K562 (cell line): ENCODE measurements at regions not wholly inside any gene's neighbourhood (a gene's known extent, or its start where the extent isn't known, plus 50 kb on each side); places are given as distances from the start of the nearest gene placed in this dataset.

Source experiments
- ATAC-seq: fragments of 200-7000 bp; cut with Tn5 transposase; 3 replicates; pipeline ENCODE4 v1.9.1; 2020; ENCODE audit warnings: moderate library complexity
- BruUV-seq: library from RNA; stranded (reverse); fragments of 400-500 nt; replicated peaks from 2 replicates; lab custom pipeline; 2021; lab: Mats Ljungman, UMichigan
- CTCF ChIA-PET: fragments of 300-600 bp; formaldehyde crosslinking; extraction: SDS; loops from one replicate; lab custom pipeline; 2021; ENCODE audit warnings: low intra/inter-chr PET ratio; lab: Yijun Ruan, JAX
- POLR2A ChIA-PET: fragments of 300-600, 350-650 bp; sonication (Branson Sonifier 250); formaldehyde crosslinking; extraction: SDS; loops from one replicate; lab custom pipeline; 2021; ENCODE audit warnings: antibody characterized with exemption, inconsistent platforms; lab: Yijun Ruan, JAX
- DNase-seq, 4 experiments: peaks; one replicate each; pipeline versions ENCODE4 v3.0.0 to v3.0.0-alpha.2; 2011 to 2018; ENCODE audit warnings: low spot score in 3 of 4, mixed read lengths in 3 of 4; ENCODE audit errors: extremely low read depth in 1 of 4
- FAIRE-seq: peaks from 2 replicates; lab custom pipeline; 2011; peaks lifted over from hg19 to GRCh38; lab: Jason Lieb, UNC
- H2AFZ ChIP-seq: 2 replicates; pipeline ENCODE4 v1.6.0; 2011; ENCODE audit warnings: low read depth, low read length, control low read depth, inconsistent platforms
- H3K27ac ChIP-seq: fragments of 200-600 bp; 3 replicates; pipeline ENCODE4 v1.8.0; 2011; ENCODE audit warnings: low read depth, mild to moderate bottlenecking, control low read depth, inconsistent platforms, low read length, moderate library complexity, mixed read lengths; ENCODE audit errors: extremely low read depth
- H3K27me3 ChIP-seq, 2 experiments: fragments of 300-600 bp in 1 of 2; 2 replicates in 1 of 2; 3 replicates in 1 of 2; pipeline versions ENCODE4 v1.6.0 to v1.8.0; 2011; ENCODE audit warnings: inconsistent platforms in 2 of 2, low read length in 2 of 2, mild to moderate bottlenecking in 1 of 2, mixed read lengths in 1 of 2, moderate library complexity in 1 of 2; ENCODE audit not compliant: control insufficient read depth in 2 of 2, insufficient read depth in 2 of 2
- H3K36me3 ChIP-seq: fragments of 300-600 bp; 3 replicates; pipeline ENCODE4 v1.8.0; 2011; ENCODE audit warnings: mild to moderate bottlenecking, low read length, inconsistent platforms; ENCODE audit not compliant: control insufficient read depth, insufficient read depth
- H3K4me1 ChIP-seq, 2 experiments: fragments of 200-600 bp in 1 of 2; replicated peaks in 1 of 2; 2 replicates in 1 of 2; 3 replicates in 1 of 2; pipeline versions ENCODE4 v1.5.1 to v1.8.0; 2011; ENCODE audit warnings: inconsistent platforms in 2 of 2, low read length in 2 of 2, mild to moderate bottlenecking in 1 of 2, mixed read lengths in 1 of 2, moderate library complexity in 1 of 2; ENCODE audit not compliant: control insufficient read depth in 2 of 2, insufficient read depth in 2 of 2
- H3K4me2 ChIP-seq: 2 replicates; pipeline ENCODE4 v1.6.1; 2011; ENCODE audit warnings: low read length, control low read depth, inconsistent platforms, mixed read lengths; ENCODE audit not compliant: insufficient read depth
- H3K4me3 ChIP-seq: fragments of 200-600 bp; sonication (generic), shearing (Covaris generic); 2 replicates; pipeline ENCODE4 v1.5.1; 2016; ENCODE audit warnings: control low read depth, inconsistent platforms
- H3K79me2 ChIP-seq: fragments of 200-600 bp; 3 replicates; pipeline ENCODE4 v1.8.0; 2011; ENCODE audit warnings: low read length, inconsistent platforms; ENCODE audit not compliant: control insufficient read depth, insufficient read depth
- H3K9ac ChIP-seq, 2 experiments: 2 replicates each; pipeline versions ENCODE4 v1.6.0 to v1.6.1; 2011; ENCODE audit warnings: low read depth in 2 of 2, low read length in 2 of 2, control low read depth in 1 of 2, inconsistent platforms in 1 of 2, mild to moderate bottlenecking in 1 of 2, mixed read lengths in 1 of 2; ENCODE audit not compliant: insufficient read depth in 1 of 2
- H3K9me1 ChIP-seq: one replicate; pipeline ENCODE4 v1.6.0; 2011; ENCODE audit warnings: inconsistent platforms, mild to moderate bottlenecking, low read length, moderate library complexity; ENCODE audit not compliant: control insufficient read depth, insufficient read depth
- H3K9me3 ChIP-seq: replicated peaks from 2 replicates; pipeline ENCODE4 v1.5.1; 2011; ENCODE audit warnings: low read depth, low read length, inconsistent platforms; ENCODE audit not compliant: control insufficient read depth, insufficient read depth
- H4K20me1 ChIP-seq: replicated peaks from 2 replicates; pipeline ENCODE4 v1.6.1; 2011; ENCODE audit warnings: low read length, inconsistent platforms, mixed read lengths; ENCODE audit not compliant: control insufficient read depth, insufficient read depth
- ADNP ChIP-seq: fragments of 200-800 bp; sonication (Bioruptor generic); IDR thresholded peaks from 2 replicates; pipeline ENCODE4 v1.6.1; 2016; ENCODE audit warnings: missing genetic modification characterization, missing compliant biosample characterization
- CBX5 ChIP-seq: IDR thresholded peaks from 2 replicates; pipeline ENCODE4 v1.6.1; 2014; ENCODE audit warnings: low read depth, borderline replicate concordance
- ELF1 ChIP-seq: fragments of 200-800 bp; sonication (Bioruptor generic); IDR thresholded peaks from 2 replicates; pipeline ENCODE4 v1.6.1; 2016; ENCODE audit warnings: missing genetic modification characterization, missing compliant biosample characterization
- ESRRA ChIP-seq: fragments of 450-650 bp; IDR thresholded peaks from 2 replicates; pipeline ENCODE4 v1.6.1; 2014; ENCODE audit warnings: low read depth, mild to moderate bottlenecking, moderate library complexity, borderline replicate concordance
- GABPA ChIP-seq: fragments of 200-800 bp; sonication (Bioruptor generic); conservative IDR thresholded peaks from 2 replicates; pipeline ENCODE4 v1.6.1; 2016; ENCODE audit warnings: low read depth, missing genetic modification characterization, missing compliant biosample characterization
- MCM7 ChIP-seq, 2 experiments: fragments of 450-650 bp; IDR thresholded peaks; 2 replicates each; pipeline ENCODE4 v1.6.1; 2016 to 2018
- MEF2D ChIP-seq: conservative IDR thresholded peaks from 2 replicates; pipeline ENCODE4 v1.6.1; 2016; ENCODE audit warnings: low read depth, missing genetic modification characterization, missing compliant biosample characterization
- NCOA2 ChIP-seq, 2 experiments: fragments of 450-650 bp; IDR thresholded peaks; 2 replicates each; pipeline ENCODE4 v1.6.1; 2018; ENCODE audit warnings: mild to moderate bottlenecking in 2 of 2, moderate library complexity in 1 of 2; ENCODE audit not compliant: partially characterized antibody in 2 of 2
- SMAD3 ChIP-seq: fragments of 450-650 bp; formaldehyde crosslinking; conservative IDR thresholded peaks from 2 replicates; pipeline ENCODE4 v1.4.0; 2020; ENCODE audit warnings: mild to moderate bottlenecking
- SPI1 ChIP-seq: IDR thresholded peaks from 2 replicates; pipeline ENCODE4 v1.6.1; 2011; ENCODE audit warnings: low read depth, low read length, control low read depth, borderline replicate concordance
- ZNF780A ChIP-seq: fragments of 250-450 bp; sonication (Bioruptor Pico); IDR thresholded peaks from 2 replicates; pipeline ENCODE4 v1.5.0; 2021; ENCODE audit warnings: mild to moderate bottlenecking
- in situ Hi-C: fragments of 300-500 bp; cut with MboI; formaldehyde crosslinking; loops from 4 replicates; pipeline ENCODE4 v1.15.0; 2018; ENCODE audit warnings: inconsistent platforms, mixed read lengths
- intact Hi-C: fragments of 100-400 bp; cut with micrococcal nuclease; formaldehyde crosslinking; loops from 2 replicates; pipeline ENCODE4 v1.14.2; 2022
- TF ChIP-seq, protein P1 (sequence below): IDR thresholded peaks from 2 replicates; pipeline ENCODE4 v1.6.1; 2011; ENCODE audit not compliant: insufficient read length; ENCODE audit errors: extremely low read depth
- TF ChIP-seq, protein P2 (sequence below): sonication (generic); formaldehyde crosslinking; IDR thresholded peaks from 2 replicates; pipeline ENCODE4 v1.8.1; 2022; ENCODE audit warnings: missing genetic modification reagents

GRCh38 chr17:59485946-59486345, 79.5 kb upstream of the DHX40 start:
- Histone ChIP-seq H3K27ac (no peak overlapping the region), H2AFZ (no peak overlapping the region), H3K4me2 (no peak overlapping the region), H3K4me1 (no peaks in the 10 kb centered on the region), H3K9me3 (no peaks in the 10 kb centered on the region), H3K9ac (no peak overlapping the region), H3K36me3 (no peaks in the 10 kb centered on the region), H3K79me2 (no peaks in the 10 kb centered on the region), H3K9me1 (no peaks in the 10 kb centered on the region), H4K20me1 (no peaks in the 10 kb centered on the region), H3K4me3 (no peak overlapping the region), H3K27me3 (peaks cover 0 to 4% of the 10 kb centered on the region in 2 experiments; a peak in 3 of 5 replicates)
- in situ Hi-C loops, result no loop called here
- ATAC-seq (no peak), DNase-seq (no peak), FAIRE-seq (no peak)
- no TSS peak for BruUV-seq
- intact Hi-C loops, result no loop called here
- CTCF ChIA-PET, result no interaction called here
- TF ChIP-seq ELF1 (no peak), SPI1 (no peak), SMAD3 (CRISPR knock-in tag) (no peak), CBX5 (no peak), MEF2D (tag) (no peak), GABPA (tag) (no peak), NCOA2 (IDR thresholded peaks at IDR 0.05; ENCODE audit: partially characterized antibody in 2 of 2) (no peak), MCM7 (IDR thresholded peaks at IDR 0.05) (no peak), ESRRA (no peak), ZNF780A (CRISPR knock-in tag) (no peak), ADNP (no peak)
- TF ChIP-seq, protein P1, sequence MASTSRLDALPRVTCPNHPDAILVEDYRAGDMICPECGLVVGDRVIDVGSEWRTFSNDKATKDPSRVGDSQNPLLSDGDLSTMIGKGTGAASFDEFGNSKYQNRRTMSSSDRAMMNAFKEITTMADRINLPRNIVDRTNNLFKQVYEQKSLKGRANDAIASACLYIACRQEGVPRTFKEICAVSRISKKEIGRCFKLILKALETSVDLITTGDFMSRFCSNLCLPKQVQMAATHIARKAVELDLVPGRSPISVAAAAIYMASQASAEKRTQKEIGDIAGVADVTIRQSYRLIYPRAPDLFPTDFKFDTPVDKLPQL, result no peak
- TF ChIP-seq, protein P2, sequence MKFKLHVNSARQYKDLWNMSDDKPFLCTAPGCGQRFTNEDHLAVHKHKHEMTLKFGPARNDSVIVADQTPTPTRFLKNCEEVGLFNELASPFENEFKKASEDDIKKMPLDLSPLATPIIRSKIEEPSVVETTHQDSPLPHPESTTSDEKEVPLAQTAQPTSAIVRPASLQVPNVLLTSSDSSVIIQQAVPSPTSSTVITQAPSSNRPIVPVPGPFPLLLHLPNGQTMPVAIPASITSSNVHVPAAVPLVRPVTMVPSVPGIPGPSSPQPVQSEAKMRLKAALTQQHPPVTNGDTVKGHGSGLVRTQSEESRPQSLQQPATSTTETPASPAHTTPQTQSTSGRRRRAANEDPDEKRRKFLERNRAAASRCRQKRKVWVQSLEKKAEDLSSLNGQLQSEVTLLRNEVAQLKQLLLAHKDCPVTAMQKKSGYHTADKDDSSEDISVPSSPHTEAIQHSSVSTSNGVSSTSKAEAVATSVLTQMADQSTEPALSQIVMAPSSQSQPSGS (CRISPR knock-in tag), result no peak
- POLR2A ChIA-PET, result no interaction called here
